HEK293T (cell line): ENCODE measurements at regions not wholly inside any gene's neighbourhood (a gene's known extent, or its start where the extent isn't known, plus 50 kb on each side); places are given as distances from the start of the nearest gene placed in this dataset.

ENCODE experiments used
- SP1 ChIP-seq: fragments of 450-650 bp; IDR thresholded peaks from 2 replicates; pipeline ENCODE4 v1.6.1; 2017
- TARDBP ChIP-seq: fragments of 450-650 bp; IDR thresholded peaks from 2 replicates; pipeline ENCODE4 v1.6.1; 2016
- TF ChIP-seq, protein P1 (sequence below): fragments of 450-650 bp; IDR thresholded peaks from 2 replicates; pipeline ENCODE4 v1.6.1; 2016

DNA sequence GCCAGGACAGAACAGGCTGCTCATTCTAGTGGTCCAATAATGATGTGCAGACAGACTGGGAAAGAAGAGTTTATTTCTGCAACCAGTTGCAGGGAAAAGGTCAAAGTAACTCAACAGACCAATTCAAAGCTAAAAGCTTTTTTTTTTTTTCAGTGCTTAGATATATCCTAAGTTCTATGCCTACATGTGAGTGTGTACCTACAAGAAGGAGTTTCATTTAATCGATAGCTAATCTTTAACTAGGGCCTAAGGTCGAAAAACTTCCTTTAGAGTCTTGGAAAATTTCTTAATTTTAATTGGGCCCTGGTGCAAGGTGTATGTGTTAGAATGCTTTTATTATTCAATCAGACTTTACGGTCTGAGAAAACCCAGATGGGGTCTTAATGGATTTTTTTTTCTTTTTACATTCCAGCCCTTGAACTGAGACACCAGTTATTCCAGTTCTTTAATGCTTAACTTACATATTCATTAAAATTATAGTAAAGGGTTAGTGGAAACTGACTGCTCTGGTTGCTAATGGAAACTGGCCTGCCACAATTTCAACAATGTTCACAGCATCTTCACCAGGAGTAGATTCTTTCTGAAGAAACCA is 365.3 kb downstream of the MTRR start:
- no peak for TF ChIP-seq SP1
- TF ChIP-seq, protein P1, sequence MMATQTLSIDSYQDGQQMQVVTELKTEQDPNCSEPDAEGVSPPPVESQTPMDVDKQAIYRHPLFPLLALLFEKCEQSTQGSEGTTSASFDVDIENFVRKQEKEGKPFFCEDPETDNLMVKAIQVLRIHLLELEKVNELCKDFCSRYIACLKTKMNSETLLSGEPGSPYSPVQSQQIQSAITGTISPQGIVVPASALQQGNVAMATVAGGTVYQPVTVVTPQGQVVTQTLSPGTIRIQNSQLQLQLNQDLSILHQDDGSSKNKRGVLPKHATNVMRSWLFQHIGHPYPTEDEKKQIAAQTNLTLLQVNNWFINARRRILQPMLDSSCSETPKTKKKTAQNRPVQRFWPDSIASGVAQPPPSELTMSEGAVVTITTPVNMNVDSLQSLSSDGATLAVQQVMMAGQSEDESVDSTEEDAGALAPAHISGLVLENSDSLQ = no peak
- TF ChIP-seq TARDBP = no peak
